HepG2 (cell line): ENCODE measurements at regions not wholly inside any gene's neighbourhood (a gene's known extent, or its start where the extent isn't known, plus 50 kb on each side); places are given as distances from the start of the nearest gene placed in this dataset.

Source experiments
- ATAC-seq: fragments of 200-7000 bp; cut with Tn5 transposase; 3 replicates; pipeline ENCODE4 v1.9.1; 2020; ENCODE audit warnings: mild to moderate bottlenecking, moderate library complexity
- BruUV-seq: library from RNA; stranded (reverse); fragments of 400-500 nt; replicated peaks from 2 replicates; lab custom pipeline; 2021; lab: Mats Ljungman, UMichigan
- CTCF ChIA-PET: fragments of 300-600 bp; formaldehyde crosslinking; extraction: SDS; loops from one replicate; lab custom pipeline; 2021; ENCODE audit warnings: low total read pairs, inconsistent platforms, low intra/inter-chr PET ratio; lab: Yijun Ruan, JAX
- POLR2A ChIA-PET: fragments of 350-600 bp; sonication (Branson Sonifier 250); formaldehyde crosslinking; loops from one replicate; lab custom pipeline; 2020; ENCODE audit warnings: antibody characterized with exemption, inconsistent platforms; lab: Yijun Ruan, JAX
- DNase-seq: peaks from one replicate; pipeline ENCODE4 v3.0.0-alpha.2; 2015; ENCODE audit warnings: low spot score
- FAIRE-seq: peaks from 3 replicates; lab custom pipeline; 2011; peaks lifted over from hg19 to GRCh38; lab: Jason Lieb, UNC
- H2AFZ ChIP-seq: one replicate; pipeline ENCODE4 v1.6.1; 2011; ENCODE audit warnings: low read length, inconsistent platforms
- H3K27ac ChIP-seq: fragments of 300-600 bp; 3 replicates; pipeline ENCODE4 v1.8.0; 2011; ENCODE audit warnings: mixed run types, mild to moderate bottlenecking, mixed read lengths, low read length, inconsistent platforms; ENCODE audit not compliant: insufficient read depth; ENCODE audit errors: extremely low read length
- H3K27me3 ChIP-seq, 2 experiments: fragments of 200-600 bp in 1 of 2; 2 replicates in 1 of 2; 3 replicates in 1 of 2; pipeline versions ENCODE4 v1.6.0 to v1.8.0; 2011; ENCODE audit warnings: low read length in 2 of 2, mild to moderate bottlenecking in 2 of 2, moderate library complexity in 2 of 2, inconsistent platforms in 1 of 2; ENCODE audit not compliant: insufficient read depth in 2 of 2, control insufficient read depth in 1 of 2
- H3K36me3 ChIP-seq, 2 experiments: fragments of 200-600 bp in 1 of 2; replicated peaks in 1 of 2; 2 replicates in 1 of 2; 3 replicates in 1 of 2; pipeline versions ENCODE4 v1.5.1 to v1.8.0; 2011; ENCODE audit warnings: low read length in 2 of 2, inconsistent platforms in 1 of 2; ENCODE audit not compliant: insufficient read depth in 2 of 2, control insufficient read depth in 1 of 2
- H3K4me1 ChIP-seq: 2 replicates; pipeline ENCODE4 v1.5.1; 2012; ENCODE audit warnings: low read length, inconsistent platforms; ENCODE audit not compliant: insufficient read depth
- H3K4me2 ChIP-seq: 2 replicates; pipeline ENCODE4 v1.6.0; 2011; ENCODE audit warnings: low read depth, low read length, inconsistent platforms
- H3K4me3 ChIP-seq, 3 experiments: fragments of 200-600 bp in 1 of 3; sonication (generic), shearing (Covaris generic) in 1 of 3; replicated peaks in 1 of 3; 2 replicates each; pipeline ENCODE4 v1.5.1; 2011 to 2016; ENCODE audit warnings: low read length in 3 of 3, inconsistent platforms in 2 of 3, low read depth in 2 of 3, mild to moderate bottlenecking in 2 of 3, control low read depth in 1 of 3, mixed read lengths in 1 of 3; ENCODE audit not compliant: insufficient read depth in 1 of 3
- H3K79me2 ChIP-seq: one replicate; pipeline ENCODE4 v1.6.1; 2011; ENCODE audit warnings: low read length, inconsistent platforms; ENCODE audit not compliant: insufficient read depth
- H3K9ac ChIP-seq: 2 replicates; pipeline ENCODE4 v1.6.0; 2011; ENCODE audit warnings: mild to moderate bottlenecking, low read depth, low read length, inconsistent platforms; ENCODE audit not compliant: insufficient read depth
- H3K9me3 ChIP-seq: 2 replicates; pipeline ENCODE4 v1.5.1; 2012; ENCODE audit warnings: mild to moderate bottlenecking, low read length
- H4K20me1 ChIP-seq: 2 replicates; pipeline ENCODE4 v1.6.0; 2011; ENCODE audit warnings: inconsistent platforms, mild to moderate bottlenecking, low read length, moderate library complexity; ENCODE audit not compliant: insufficient read depth
- MAFF ChIP-seq: IDR thresholded peaks from 2 replicates; pipeline ENCODE4 v1.6.1; 2011; ENCODE audit warnings: low read depth, low read length, improper control_type of control experiment
- MIXL1 ChIP-seq: IDR thresholded peaks from 2 replicates; pipeline ENCODE4 v1.6.1; 2016
- SAP130 ChIP-seq: IDR thresholded peaks from 2 replicates; pipeline ENCODE4 v1.6.1; 2016; ENCODE audit warnings: low read depth
- SPEN ChIP-seq: sonication (generic); formaldehyde crosslinking; IDR thresholded peaks from 2 replicates; pipeline ENCODE4 v1.5.1; 2020; ENCODE audit warnings: low read depth, mild to moderate bottlenecking, missing genetic modification reagents
- YEATS4 ChIP-seq: sonication (generic); formaldehyde crosslinking; IDR thresholded peaks from 2 replicates; pipeline ENCODE4 v1.4.0; 2020; ENCODE audit warnings: missing genetic modification reagents, borderline replicate concordance
- ZBTB38 ChIP-seq: sonication (generic); formaldehyde crosslinking; IDR thresholded peaks from 2 replicates; pipeline ENCODE4 v1.5.1; 2020; ENCODE audit warnings: mild to moderate bottlenecking, missing genetic modification reagents
- ZNF546 ChIP-seq: sonication (generic); formaldehyde crosslinking; conservative IDR thresholded peaks from 2 replicates; pipeline ENCODE4 v1.8.1; 2023; ENCODE audit warnings: mild to moderate bottlenecking, missing genetic modification reagents
- ZNF816 ChIP-seq: sonication (generic); formaldehyde crosslinking; IDR thresholded peaks from 2 replicates; pipeline ENCODE4 v1.8.0; 2022; ENCODE audit warnings: missing genetic modification reagents, mild to moderate bottlenecking, borderline replicate concordance
- WGBS: methylation state at CpG from one replicate; pipeline ENCODE4 v1.1.6; 2017; ENCODE audit warnings: low lambda C conversion rate; 5-methylcytosine and 5-hydroxymethylcytosine counted together
- in situ Hi-C: cut with HindIII; loops from 2 replicates; pipeline ENCODE4 v1.10.0; 2017; ENCODE audit warnings: low pct_unique_long_range_greater_than_20kb; ENCODE audit not compliant: extremely low pct_ligation_motif_present
- intact Hi-C: fragments of 100-400 bp; cut with micrococcal nuclease; formaldehyde crosslinking; loops from one replicate; pipeline ENCODE4 v1.10.0; 2022; ENCODE audit not compliant: unreplicated experiment
- TF ChIP-seq, protein P1 (sequence below): sonication (generic); formaldehyde crosslinking; conservative IDR thresholded peaks from 2 replicates; pipeline ENCODE4 v1.8.0; 2022; ENCODE audit warnings: mild to moderate bottlenecking, moderate library complexity, missing genetic modification reagents
- TF ChIP-seq, protein P2 (sequence below): sonication (generic); formaldehyde crosslinking; IDR thresholded peaks from 2 replicates; pipeline ENCODE4 v1.5.0; 2020; ENCODE audit warnings: missing genetic modification reagents

DNA sequence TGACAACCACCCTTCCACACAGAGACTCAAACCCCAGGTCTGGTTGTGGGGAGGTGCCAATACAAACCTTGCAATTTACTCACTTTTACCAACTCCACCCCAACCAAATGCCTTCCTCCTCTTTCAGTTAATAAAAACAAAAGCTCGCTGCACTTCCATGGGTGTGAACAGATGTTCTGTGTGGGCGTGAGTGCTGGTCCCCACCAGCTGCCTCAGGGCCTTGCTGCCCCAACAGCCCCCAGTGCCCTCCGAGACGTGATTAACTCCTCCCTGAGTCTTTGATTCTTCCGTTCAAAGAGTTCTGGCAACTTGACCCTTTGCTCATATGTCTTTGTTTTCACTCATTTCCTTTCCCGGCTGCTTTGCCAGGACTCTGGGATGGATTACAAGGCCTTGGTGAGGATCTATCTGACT is 258.9 kb upstream of the CXCR4 start:
- ChIA-PET POLR2A (no interaction called here), CTCF (no interaction called here)
- 23% methylated on average over 6 of the region's 6 CpGs for WGBS
- Histone ChIP-seq H4K20me1 (no peaks in the 10 kb centered on the region), H3K36me3 (no peaks in the 10 kb centered on the region), H3K27me3 (no peaks in the 10 kb centered on the region; a peak in 1 of 5 replicates), H3K27ac (no peak overlapping the region), H3K4me2 (no peak overlapping the region), H3K4me3 (no peak overlapping the region), H3K9me3 (no peaks in the 10 kb centered on the region), H2AFZ (no peak overlapping the region), H3K79me2 (no peaks in the 10 kb centered on the region), H3K9ac (no peak overlapping the region), H3K4me1 (no peaks in the 10 kb centered on the region)
- TF ChIP-seq SAP130 (CRISPR knock-in tag), result no peak
- no peak for TF ChIP-seq SPEN
- TF ChIP-seq ZNF816 (CRISPR knock-in tag), result no peak
- no peak for FAIRE-seq
- no TSS peak for BruUV-seq
- no peak for DNase-seq
- in situ Hi-C loops (no loop called here), intact Hi-C loops (no loop called here)
- ATAC-seq, result no peak

DNA sequence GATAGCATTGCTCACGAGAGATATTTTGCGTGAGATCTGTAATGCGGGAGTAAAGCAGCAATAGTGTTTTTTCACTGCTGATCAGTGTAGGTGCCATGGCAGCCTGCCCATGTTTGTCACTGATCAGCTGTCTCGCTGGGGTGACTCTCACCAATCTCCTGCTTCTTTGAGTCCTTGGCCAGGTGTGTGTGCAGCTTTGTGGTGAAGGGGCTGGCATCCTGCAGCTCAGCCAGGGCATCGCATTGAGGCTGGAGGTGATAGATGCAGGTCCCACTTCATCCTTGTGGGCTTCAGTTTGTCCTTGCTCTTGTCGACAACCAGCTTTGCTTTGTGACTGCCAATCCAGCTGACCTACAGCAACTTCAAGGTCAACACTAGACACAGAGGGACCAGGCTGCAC is 258.3 kb upstream of the CXCR4 start:
- Histone ChIP-seq H3K4me3 (no peak overlapping the region), H3K9ac (no peak overlapping the region), H3K4me2 (no peak overlapping the region), H3K9me3 (no peaks in the 10 kb centered on the region), H2AFZ (no peak overlapping the region), H3K27me3 (no peaks in the 10 kb centered on the region; a peak in 1 of 5 replicates), H3K79me2 (no peaks in the 10 kb centered on the region), H3K27ac (no peak overlapping the region), H4K20me1 (no peaks in the 10 kb centered on the region), H3K4me1 (no peaks in the 10 kb centered on the region), H3K36me3 (no peaks in the 10 kb centered on the region)
- BruUV-seq, result no TSS peak
- TF ChIP-seq, protein P1, sequence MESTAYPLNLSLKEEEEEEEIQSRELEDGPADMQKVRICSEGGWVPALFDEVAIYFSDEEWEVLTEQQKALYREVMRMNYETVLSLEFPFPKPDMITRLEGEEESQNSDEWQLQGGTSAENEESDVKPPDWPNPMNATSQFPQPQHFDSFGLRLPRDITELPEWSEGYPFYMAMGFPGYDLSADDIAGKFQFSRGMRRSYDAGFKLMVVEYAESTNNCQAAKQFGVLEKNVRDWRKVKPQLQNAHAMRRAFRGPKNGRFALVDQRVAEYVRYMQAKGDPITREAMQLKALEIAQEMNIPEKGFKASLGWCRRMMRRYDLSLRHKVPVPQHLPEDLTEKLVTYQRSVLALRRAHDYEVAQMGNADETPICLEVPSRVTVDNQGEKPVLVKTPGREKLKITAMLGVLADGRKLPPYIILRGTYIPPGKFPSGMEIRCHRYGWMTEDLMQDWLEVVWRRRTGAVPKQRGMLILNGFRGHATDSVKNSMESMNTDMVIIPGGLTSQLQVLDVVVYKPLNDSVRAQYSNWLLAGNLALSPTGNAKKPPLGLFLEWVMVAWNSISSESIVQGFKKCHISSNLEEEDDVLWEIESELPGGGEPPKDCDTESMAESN (CRISPR knock-in tag), result no peak
- TF ChIP-seq MIXL1 (CRISPR knock-in tag), result no peak
- no peak for TF ChIP-seq ZBTB38 (CRISPR knock-in tag)
- no peak for TF ChIP-seq YEATS4 (CRISPR knock-in tag)
- TF ChIP-seq ZNF546 (CRISPR knock-in tag), result no peak
- TF ChIP-seq, protein P2, sequence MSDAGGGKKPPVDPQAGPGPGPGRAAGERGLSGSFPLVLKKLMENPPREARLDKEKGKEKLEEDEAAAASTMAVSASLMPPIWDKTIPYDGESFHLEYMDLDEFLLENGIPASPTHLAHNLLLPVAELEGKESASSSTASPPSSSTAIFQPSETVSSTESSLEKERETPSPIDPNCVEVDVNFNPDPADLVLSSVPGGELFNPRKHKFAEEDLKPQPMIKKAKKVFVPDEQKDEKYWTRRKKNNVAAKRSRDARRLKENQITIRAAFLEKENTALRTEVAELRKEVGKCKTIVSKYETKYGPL (CRISPR knock-in tag), result no peak
- no peak for TF ChIP-seq MAFF
- CTCF ChIA-PET, result no interaction called here
- FAIRE-seq (no peak), DNase-seq (no peak), ATAC-seq (no peak)
- in situ Hi-C loops, result no loop called here
- WGBS, result 65% methylated on average over 5 of the region's 6 CpGs
- POLR2A ChIA-PET, result no interaction called here
- intact Hi-C loops, result no loop called here
